ENCODE measurements at regions not wholly inside any gene's neighbourhood (a gene's known extent, or its start where the extent isn't known, plus 50 kb on each side); places are given as distances from the start of the nearest gene placed in this dataset.

GRCh38 chr5:130279386-130279785, 375.1 kb downstream of the CHSY3 start:
- DNase-seq (ENCODE audit: extremely low read depth, low read depth, low spot score), result no peak

- DNase-seq (ENCODE audit: extremely low read depth, low read depth, low spot score), result no peak
Observed at GRCh38 chr5:130278136-130278535, 373.9 kb downstream of the CHSY3 start.

- DNase-seq (ENCODE audit: extremely low read depth, low read depth, low spot score), result no peak
Observed at GRCh38 chr5:130277522-130277921, 373.3 kb downstream of the CHSY3 start.

- no peak for DNase-seq (ENCODE audit: extremely low read depth, low read depth, low spot score)
Observed at GRCh38 chr5:130277002-130277401, 372.7 kb downstream of the CHSY3 start.

- no peak for DNase-seq (ENCODE audit: extremely low read depth, low read depth, low spot score)
Observed at GRCh38 chr5:130272837-130273236, 368.6 kb downstream of the CHSY3 start.

GRCh38 chr5:130270786-130271185, 366.5 kb downstream of the CHSY3 start:
- DNase-seq (ENCODE audit: extremely low read depth, low read depth, low spot score), result no peak

GRCh38 chr5:130268489-130268888, 364.2 kb downstream of the CHSY3 start:
- DNase-seq (ENCODE audit: extremely low read depth, low read depth, low spot score), result no peak

GRCh38 chr5:130267926-130268325, 363.7 kb downstream of the CHSY3 start:
- DNase-seq (ENCODE audit: extremely low read depth, low read depth, low spot score), result no peak

- DNase-seq (ENCODE audit: extremely low read depth, low read depth, low spot score), result no peak
Observed at GRCh38 chr5:130260481-130260880, 356.2 kb downstream of the CHSY3 start.

GRCh38 chr5:130251931-130252330, 347.7 kb downstream of the CHSY3 start:
- no peak for DNase-seq (ENCODE audit: extremely low read depth, low read depth, low spot score)

- no peak for DNase-seq (ENCODE audit: extremely low read depth, low read depth, low spot score)
Observed at GRCh38 chr5:130243641-130244040, 339.4 kb downstream of the CHSY3 start.

- DNase-seq (ENCODE audit: extremely low read depth, low read depth, low spot score), result peak; percentile 45
Observed at GRCh38 chr5:130237721-130238120, 333.5 kb downstream of the CHSY3 start.

Measured in glomerular endothelial cell (primary cell).